GM19395 (cell line): ENCODE measurements at regions not wholly inside any gene's neighbourhood (a gene's known extent, or its start where the extent isn't known, plus 50 kb on each side); places are given as distances from the start of the nearest gene placed in this dataset.

Experiments used
- ATAC-seq: cut with Tn5 transposase; IDR thresholded peaks from one replicate; pipeline ENCODE4 v1.9.1; 2021; ENCODE audit warnings: mild to moderate bottlenecking, moderate library complexity; ENCODE audit not compliant: unreplicated experiment

- no peak for ATAC-seq
These were observed 52.4 kb upstream of the AGPS start for GRCh38 chr2:177340158-177340557.

GRCh38 chr2:177342736-177343135 lies 49.8 kb upstream of the AGPS start:
- no peak for ATAC-seq
